ENCODE measurements at regions not wholly inside any gene's neighbourhood (a gene's known extent, or its start where the extent isn't known, plus 50 kb on each side); places are given as distances from the start of the nearest gene placed in this dataset.
A peak's percentile ranks its signal among the peaks of the same experiment; 100 is the strongest.

GRCh38 chr6:6711031-6711785, 122.7 kb downstream of the LY86 start:
- no peak for DNase-seq (ENCODE audit: low read depth, low spot score)
- no peak overlapping the region for H3K4me3 ChIP-seq (ENCODE audit: low read depth, low read length)
- ChIA-PET CTCF (interaction anchor here (1.1 to 2.8 kb wide), 2 partner anchors 9 to 13 kb away, joined by 3 to 13 read pairs; no protein-coding TSS in a partner anchor), POLR2A (no interaction called here)
- TF ChIP-seq CTCF (IDR thresholded peaks at IDR 0.05; ENCODE audit: insufficient read depth, low read length, missing control alignments), result no peak

GRCh38 chr6:6711832-6712448, 123.4 kb downstream of the LY86 start:
- DNase-seq (ENCODE audit: low read depth, low spot score), result no peak
- ChIA-PET CTCF (interaction anchor here (1.0 to 3.3 kb wide), 5 partner anchors 10 to 564 kb away, joined by 3 to 35 read pairs (median 5); no protein-coding TSS in a partner anchor), POLR2A (interaction anchor here (0.8 kb wide), 1 partner anchor 12 kb away, joined by 4 read pairs; no protein-coding TSS in a partner anchor)

GRCh38 chr6:6712449-6713403, 124.2 kb downstream of the LY86 start:
- ChIA-PET POLR2A (interaction anchor here (0.8 kb wide), 1 partner anchor 12 kb away, joined by 4 read pairs; no protein-coding TSS in a partner anchor), CTCF (interaction anchor here (1.0 to 3.3 kb wide), 9 partner anchors 10 to 563 kb away, joined by 3 to 35 read pairs (median 4); no protein-coding TSS in a partner anchor)
- no peak for TF ChIP-seq CTCF (IDR thresholded peaks at IDR 0.05; ENCODE audit: insufficient read depth, low read length, missing control alignments)
- peak; percentile 50 for DNase-seq (ENCODE audit: low read depth, low spot score)
- H3K4me3 ChIP-seq (ENCODE audit: low read depth, low read length), result no peak overlapping the region; the same call in 1 of the 2 replicates

More at GRCh38 chr6:6711832-6712448, 123.4 kb downstream of the LY86 start:
- H3K4me3 ChIP-seq (ENCODE audit: low read depth, low read length), result no peak overlapping the region
- no peak for TF ChIP-seq CTCF (IDR thresholded peaks at IDR 0.05; ENCODE audit: insufficient read depth, low read length, missing control alignments)

- CTCF ChIA-PET, result interaction anchor here (1.0 to 3.3 kb wide), 3 partner anchors 10 to 22 kb away, joined by 3 to 35 read pairs (median 5); no protein-coding TSS in a partner anchor
- H3K4me3 ChIP-seq (ENCODE audit: low read depth, low read length), result no peak overlapping the region
- POLR2A ChIA-PET, result no interaction called here
- TF ChIP-seq CTCF (IDR thresholded peaks at IDR 0.05; ENCODE audit: insufficient read depth, low read length, missing control alignments), result no peak
- DNase-seq (ENCODE audit: low read depth, low spot score), result no peak
Measured at GRCh38 chr6:6713657-6714056, 125.1 kb downstream of the LY86 start.

- ChIA-PET POLR2A (no interaction called here), CTCF (interaction anchor here (0.9 to 3.3 kb wide), 5 partner anchors 9 to 442 kb away, joined by 3 to 35 read pairs (median 5); no protein-coding TSS in a partner anchor)
- TF ChIP-seq CTCF (IDR thresholded peaks at IDR 0.05; ENCODE audit: insufficient read depth, low read length, missing control alignments), result no peak
- no peak for DNase-seq (ENCODE audit: low read depth, low spot score)
- no peak overlapping the region for H3K4me3 ChIP-seq (ENCODE audit: low read depth, low read length)
Measured at GRCh38 chr6:6714118-6714897, 125.8 kb downstream of the LY86 start.

Measured in AG04449 (cell line).